Islet precursor cell (in vitro differentiated cells): ENCODE measurements at regions not wholly inside any gene's neighbourhood (a gene's known extent, or its start where the extent isn't known, plus 50 kb on each side); places are given as distances from the start of the nearest gene placed in this dataset.

Experiments used
- DNase-seq: peaks from one replicate; pipeline ENCODE4 v3.0.0-alpha.2; 2018

- DNase-seq = no peak
Measured at GRCh38 chr1:99579691-99580172, 66.2 kb upstream of the PALMD start.

DNA sequence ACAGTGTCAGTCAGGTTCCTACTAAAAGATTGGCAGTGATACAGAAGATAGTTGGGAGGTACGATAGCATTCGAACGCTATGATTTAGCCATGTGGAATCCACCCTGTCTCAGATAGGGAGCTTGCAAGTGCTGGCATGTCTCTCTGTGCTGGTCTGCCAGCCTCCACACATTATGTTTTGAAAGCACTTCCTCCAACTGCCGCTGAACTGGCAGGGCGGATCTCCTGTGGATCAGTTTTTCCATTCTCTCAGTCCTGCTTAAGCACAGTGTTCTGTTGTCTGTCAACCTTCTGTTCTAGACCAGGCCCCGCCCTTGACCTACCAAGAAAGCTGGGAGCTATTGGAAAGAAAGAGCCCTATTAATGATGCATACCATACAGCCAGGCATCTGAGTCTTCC, 65.5 kb upstream of the PALMD start:
- DNase-seq = peak; percentile 71

DNA sequence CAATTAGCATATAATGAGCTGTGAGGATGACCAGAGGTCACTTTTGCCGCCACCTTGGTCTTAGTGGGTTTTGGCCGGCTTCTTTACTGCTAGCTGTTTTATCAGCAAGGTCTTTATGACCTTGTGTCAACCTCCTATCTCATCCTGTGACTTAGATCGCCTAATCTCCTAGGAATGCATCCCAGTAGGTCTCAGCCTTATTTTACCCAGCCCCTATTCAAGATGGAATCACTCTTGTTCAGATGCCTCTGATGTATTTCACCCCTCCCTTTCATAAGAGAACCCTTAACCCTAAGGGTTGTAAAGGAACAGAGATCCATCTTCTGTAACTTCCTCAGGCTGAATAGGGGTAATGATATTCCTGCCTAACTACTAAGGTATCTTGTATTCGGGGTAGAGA, 58.9 kb upstream of the PALMD start:
- DNase-seq = peak; percentile 60

GRCh38 chr1:99589186-99589636, 56.7 kb upstream of the PALMD start:
- no peak for DNase-seq

DNA sequence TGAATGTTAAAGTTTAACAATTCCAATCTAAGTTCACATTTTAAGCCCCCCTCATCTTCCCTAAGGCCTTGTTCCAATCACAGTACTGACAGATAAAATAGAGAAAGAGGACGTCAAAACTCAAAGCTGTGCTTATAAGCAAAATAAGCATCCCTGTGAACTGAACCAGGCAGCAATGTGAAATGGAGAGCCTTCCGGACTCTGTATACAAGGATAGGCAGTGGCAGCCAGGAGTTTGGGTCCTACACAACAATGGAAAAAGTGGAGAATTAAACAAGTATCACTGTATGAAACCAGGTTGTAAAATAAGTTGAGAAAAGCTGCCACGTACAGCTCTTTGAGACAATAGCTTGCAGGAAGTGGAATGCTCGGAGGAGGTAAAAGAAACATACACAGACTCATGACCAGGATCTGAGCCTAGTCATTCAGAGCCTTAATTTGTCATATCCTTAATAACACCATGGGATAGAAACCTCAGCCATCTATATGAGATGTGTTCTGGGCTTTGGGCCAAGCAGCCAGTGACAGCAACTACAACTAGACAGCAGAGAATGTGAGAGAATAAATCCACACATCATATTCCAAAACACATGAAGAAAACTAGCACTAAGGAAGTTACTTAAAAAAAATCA, 55.2 kb upstream of the PALMD start:
- no peak for DNase-seq

GRCh38 chr1:99591886-99592285, 54.0 kb upstream of the PALMD start:
- DNase-seq = no peak

- DNase-seq = no peak
Measured at GRCh38 chr1:99594205-99594604, 51.7 kb upstream of the PALMD start.

DNA sequence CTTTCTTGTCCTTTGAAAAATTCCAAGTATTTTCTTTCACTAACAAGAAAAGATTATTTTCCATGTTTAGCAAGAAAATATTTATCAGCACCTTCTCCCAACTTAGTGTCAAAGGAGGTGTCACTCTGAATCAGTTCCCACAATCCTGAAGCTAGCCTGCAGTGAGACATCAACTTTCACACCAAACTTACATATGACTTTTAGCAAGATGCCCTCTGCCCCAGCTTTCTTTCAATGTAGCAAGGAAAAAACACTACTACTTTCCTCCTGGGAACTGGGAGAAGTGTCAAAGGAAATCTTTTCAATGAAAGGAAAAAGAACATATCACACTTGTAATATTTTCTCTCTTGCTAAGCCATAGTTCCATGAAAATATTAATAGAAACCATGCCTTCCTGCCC, 50.9 kb upstream of the PALMD start:
- no peak for DNase-seq

DNA sequence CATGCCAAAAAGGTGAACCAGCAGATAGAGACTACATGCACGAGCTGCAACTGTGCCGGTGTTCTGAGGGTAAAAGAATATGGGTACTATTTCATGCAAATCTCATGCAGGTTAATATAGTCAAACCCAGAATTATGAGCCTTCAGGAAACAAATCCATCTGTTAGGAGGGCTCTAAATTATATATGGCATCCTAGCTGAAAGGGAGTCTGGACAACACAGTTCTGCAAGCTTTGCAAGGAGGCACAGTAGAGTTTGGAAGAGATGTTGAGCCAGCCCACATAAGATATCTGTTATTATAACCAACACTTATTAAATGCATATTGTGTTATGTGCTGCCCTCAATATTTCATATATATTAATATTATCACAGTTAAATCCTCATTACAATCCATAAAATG, 50.5 kb upstream of the PALMD start:
- no peak for DNase-seq
